ENCODE measurements at regions not wholly inside any gene's neighbourhood (a gene's known extent, or its start where the extent isn't known, plus 50 kb on each side); places are given as distances from the start of the nearest gene placed in this dataset.

DNA sequence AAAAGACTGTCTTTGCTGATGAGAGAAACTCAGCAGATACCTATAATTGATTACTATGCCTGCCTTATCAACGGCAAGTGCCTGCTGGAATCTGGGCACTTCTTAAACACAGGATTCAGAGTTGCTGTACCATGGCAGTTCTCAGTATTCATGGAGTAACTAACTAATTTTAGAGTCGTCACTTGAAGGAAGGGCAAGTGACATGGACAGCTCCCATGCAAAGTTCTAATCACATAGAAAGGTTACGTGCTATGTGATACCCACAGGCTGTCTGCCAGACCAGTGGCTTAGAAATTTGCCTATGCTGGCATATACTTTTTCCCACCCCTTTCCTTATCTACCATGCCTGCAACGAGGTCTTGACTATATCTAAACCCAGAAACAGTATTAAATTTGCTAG lies 931.1 kb upstream of the TENM3 start:
- Histone ChIP-seq H3K4me3 (no peak overlapping the region), H3K9me3 (ENCODE audit: control insufficient read depth in 4 of 4, insufficient read depth in 3 of 4, low read length in 3 of 4) (no peaks in the 10 kb centered on the region), H3K36me3 (ENCODE audit: control insufficient read depth in 4 of 4, insufficient read depth in 4 of 4, low read length in 4 of 4) (no peaks in the 10 kb centered on the region), H3K27me3 (ENCODE audit: control insufficient read depth in 3 of 3, insufficient read depth in 3 of 3, low read length in 2 of 3) (no peaks in the 10 kb centered on the region), H3K27ac (ENCODE audit: low read depth in 1 of 2, low read length in 1 of 2) (no peak overlapping the region), H3K4me1 (ENCODE audit: control insufficient read depth in 5 of 5, insufficient read depth in 5 of 5, low read length in 5 of 5) (no peaks in the 10 kb centered on the region), H3K9ac (ENCODE audit: insufficient read depth in 1 of 2, low read length in 2 of 2) (no peak overlapping the region)
- 52 to 55% methylated on average over 4 of the region's 4 CpGs for WGBS, 2 donors
- TF ChIP-seq, protein P1, sequence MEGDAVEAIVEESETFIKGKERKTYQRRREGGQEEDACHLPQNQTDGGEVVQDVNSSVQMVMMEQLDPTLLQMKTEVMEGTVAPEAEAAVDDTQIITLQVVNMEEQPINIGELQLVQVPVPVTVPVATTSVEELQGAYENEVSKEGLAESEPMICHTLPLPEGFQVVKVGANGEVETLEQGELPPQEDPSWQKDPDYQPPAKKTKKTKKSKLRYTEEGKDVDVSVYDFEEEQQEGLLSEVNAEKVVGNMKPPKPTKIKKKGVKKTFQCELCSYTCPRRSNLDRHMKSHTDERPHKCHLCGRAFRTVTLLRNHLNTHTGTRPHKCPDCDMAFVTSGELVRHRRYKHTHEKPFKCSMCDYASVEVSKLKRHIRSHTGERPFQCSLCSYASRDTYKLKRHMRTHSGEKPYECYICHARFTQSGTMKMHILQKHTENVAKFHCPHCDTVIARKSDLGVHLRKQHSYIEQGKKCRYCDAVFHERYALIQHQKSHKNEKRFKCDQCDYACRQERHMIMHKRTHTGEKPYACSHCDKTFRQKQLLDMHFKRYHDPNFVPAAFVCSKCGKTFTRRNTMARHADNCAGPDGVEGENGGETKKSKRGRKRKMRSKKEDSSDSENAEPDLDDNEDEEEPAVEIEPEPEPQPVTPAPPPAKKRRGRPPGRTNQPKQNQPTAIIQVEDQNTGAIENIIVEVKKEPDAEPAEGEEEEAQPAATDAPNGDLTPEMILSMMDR (IDR thresholded peaks at IDR 0.05; ENCODE audit: control extremely low read depth, extremely low read depth) = no peak
- ATAC-seq (ENCODE audit: insufficient read depth, low FRiP score) (no peak), DNase-seq (no peak)

DNA sequence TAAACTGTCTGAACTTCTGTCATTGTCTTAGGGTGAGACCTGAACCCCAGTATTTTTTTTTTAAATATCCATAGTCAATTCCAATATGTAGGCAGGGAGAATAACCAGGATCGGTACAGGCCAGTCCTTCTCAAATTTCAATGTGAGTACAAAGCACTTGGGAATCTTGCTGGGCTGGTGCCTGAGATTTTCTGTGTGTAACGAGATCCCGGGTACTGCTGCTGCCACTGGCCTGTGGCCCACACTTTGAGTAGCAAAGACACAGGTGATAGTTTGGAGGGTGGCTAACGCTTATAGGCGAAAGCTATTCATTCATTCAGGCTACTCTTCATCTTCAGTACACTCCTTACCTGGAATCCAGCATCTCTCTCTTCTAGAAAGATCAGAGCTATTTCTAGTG lies 923.6 kb upstream of the TENM3 start:
- WGBS, 2 donors = 64 to 74% methylated on average over 5 of the region's 5 CpGs
- no peak for ATAC-seq (ENCODE audit: insufficient read depth, low FRiP score)

DNA sequence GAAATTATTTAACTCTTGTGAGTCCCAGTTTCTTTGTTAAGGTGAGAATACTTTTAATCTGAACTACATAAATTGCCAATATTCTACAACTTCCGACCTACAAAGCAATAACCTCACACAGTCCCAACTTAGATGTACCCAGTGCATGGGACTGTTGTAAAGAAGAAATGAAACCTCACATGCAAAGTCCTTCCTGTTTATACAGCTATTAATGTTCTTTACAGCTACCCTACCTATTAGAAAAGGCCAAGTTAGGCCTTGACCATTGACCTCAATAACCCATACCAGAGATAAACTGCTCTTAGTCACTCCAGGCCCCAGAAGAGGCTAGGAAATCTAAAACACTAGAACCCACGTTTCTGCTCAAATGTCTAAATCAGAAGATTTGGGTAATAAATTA lies 920.1 kb upstream of the TENM3 start:
- no peaks in the 10 kb centered on the region for H3K36me3 ChIP-seq (ENCODE audit: control insufficient read depth in 4 of 4, insufficient read depth in 4 of 4, low read length in 4 of 4)
- no peak for ATAC-seq (ENCODE audit: insufficient read depth, low FRiP score)
- no peak overlapping the region for H3K27ac ChIP-seq (ENCODE audit: low read depth in 1 of 2, low read length in 1 of 2)
- H3K9me3 ChIP-seq (ENCODE audit: control insufficient read depth in 4 of 4, insufficient read depth in 3 of 4, low read length in 3 of 4) = no peaks in the 10 kb centered on the region
- H3K9ac ChIP-seq (ENCODE audit: insufficient read depth in 1 of 2, low read length in 2 of 2) = no peak overlapping the region
- H3K27me3 ChIP-seq (ENCODE audit: control insufficient read depth in 3 of 3, insufficient read depth in 3 of 3, low read length in 2 of 3) = no peaks in the 10 kb centered on the region
- DNase-seq = no peak
- H3K4me1 ChIP-seq (ENCODE audit: control insufficient read depth in 5 of 5, insufficient read depth in 5 of 5, low read length in 5 of 5) = no peaks in the 10 kb centered on the region
- WGBS, 2 donors = 81 to 82% methylated on average over 2 of the region's 2 CpGs
- H3K4me3 ChIP-seq = no peak overlapping the region
- TF ChIP-seq, protein P1 (IDR thresholded peaks at IDR 0.05; ENCODE audit: control extremely low read depth, extremely low read depth) = no peak

More for the DNA sequence above, 923.6 kb upstream of the TENM3 start:
- TF ChIP-seq, protein P1 (IDR thresholded peaks at IDR 0.05; ENCODE audit: control extremely low read depth, extremely low read depth) = no peak
- Histone ChIP-seq H3K27ac (ENCODE audit: low read depth in 1 of 2, low read length in 1 of 2) (no peak overlapping the region), H3K27me3 (ENCODE audit: control insufficient read depth in 3 of 3, insufficient read depth in 3 of 3, low read length in 2 of 3) (no peaks in the 10 kb centered on the region), H3K4me3 (no peak overlapping the region), H3K9me3 (ENCODE audit: control insufficient read depth in 4 of 4, insufficient read depth in 3 of 4, low read length in 3 of 4) (no peaks in the 10 kb centered on the region), H3K4me1 (ENCODE audit: control insufficient read depth in 5 of 5, insufficient read depth in 5 of 5, low read length in 5 of 5) (no peaks in the 10 kb centered on the region), H3K9ac (ENCODE audit: insufficient read depth in 1 of 2, low read length in 2 of 2) (no peak overlapping the region), H3K36me3 (ENCODE audit: control insufficient read depth in 4 of 4, insufficient read depth in 4 of 4, low read length in 4 of 4) (no peaks in the 10 kb centered on the region)
- peak in 1 of 3 donors; percentile 7 for DNase-seq

DNA sequence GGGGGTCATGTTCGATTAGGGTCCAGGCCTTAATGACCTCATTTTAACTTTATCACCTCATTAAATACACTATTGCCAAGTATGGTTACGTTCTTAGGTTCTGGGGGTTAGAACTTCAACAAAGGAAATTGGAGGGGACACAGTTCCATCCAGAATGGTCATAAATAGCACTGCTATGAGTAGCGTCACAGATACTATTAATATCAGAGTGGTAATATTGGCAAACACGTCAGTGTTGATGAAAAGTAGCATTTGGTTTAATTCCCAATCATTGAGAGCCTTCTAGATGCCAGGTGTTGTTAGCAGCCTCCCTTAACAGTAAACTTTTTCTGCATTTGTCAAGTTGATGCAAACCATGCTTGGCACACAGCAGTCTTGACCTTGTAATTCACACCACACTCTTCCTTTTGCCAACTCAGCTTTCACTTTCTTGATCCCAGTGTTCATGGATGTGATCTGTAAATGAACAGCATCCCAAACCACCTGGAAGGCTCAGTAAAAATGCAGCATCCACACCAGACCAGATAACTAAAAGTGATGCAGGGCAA lies 912.5 kb upstream of the TENM3 start:
- Histone ChIP-seq H3K27me3 (ENCODE audit: control insufficient read depth in 3 of 3, insufficient read depth in 3 of 3, low read length in 2 of 3) (no peaks in the 10 kb centered on the region), H3K9me3 (ENCODE audit: control insufficient read depth in 4 of 4, insufficient read depth in 3 of 4, low read length in 3 of 4) (no peaks in the 10 kb centered on the region), H3K4me3 (no peak overlapping the region), H3K4me1 (ENCODE audit: control insufficient read depth in 5 of 5, insufficient read depth in 5 of 5, low read length in 5 of 5) (peaks cover 0 to 8% (median 6%) of the 10 kb centered on the region in 5 donors), H3K9ac (ENCODE audit: insufficient read depth in 1 of 2, low read length in 2 of 2) (no peak overlapping the region), H3K27ac (ENCODE audit: low read depth in 1 of 2, low read length in 1 of 2) (no peak overlapping the region), H3K36me3 (ENCODE audit: control insufficient read depth in 4 of 4, insufficient read depth in 4 of 4, low read length in 4 of 4) (no peaks in the 10 kb centered on the region)
- TF ChIP-seq, protein P1 (IDR thresholded peaks at IDR 0.05; ENCODE audit: control extremely low read depth, extremely low read depth) = no peak
- DNase-seq (peak in 1 of 3 donors; percentile 11), ATAC-seq (ENCODE audit: insufficient read depth, low FRiP score) (no peak)
- WGBS, 2 donors = 56 to 59% methylated on average over 4 of the region's 4 CpGs
